Left ventricle myocardium superior (tissue), 1 donor: ENCODE measurements at regions not wholly inside any gene's neighbourhood (a gene's known extent, or its start where the extent isn't known, plus 50 kb on each side); places are given as distances from the start of the nearest gene placed in this dataset.

ENCODE experiments used
- ATAC-seq: fragments of 200-7000 bp; cut with Tn5 transposase; one replicate; pipeline ENCODE4 v1.9.1; 2020; ENCODE audit warnings: mild to moderate bottlenecking, moderate library complexity
- DNase-seq: peaks from one replicate; pipeline ENCODE4 v3.0.0-alpha.2; 2020
- intact Hi-C: fragments of 100-400 bp; cut with micrococcal nuclease; formaldehyde crosslinking; loops from one replicate; pipeline ENCODE4 v1.11.0; 2022
- donor health status: DM: no; HTN: yes; CAD: no; lungs with severe emphysema.

GRCh38 chr4:152166567-152166966 is 369.3 kb downstream of the FBXW7 start:
- no peak for ATAC-seq
- intact Hi-C loops: no loop called here
- DNase-seq: no peak

GRCh38 chr4:152165846-152166245 is 370.0 kb downstream of the FBXW7 start:
- DNase-seq (no peak), ATAC-seq (no peak)
- intact Hi-C loops: no loop called here

- intact Hi-C loops: no loop called here
- no peak for DNase-seq
- no peak for ATAC-seq
These were observed 370.7 kb downstream of the FBXW7 start for GRCh38 chr4:152165146-152165545.

- DNase-seq (no peak), ATAC-seq (no peak)
- intact Hi-C loops: no loop called here
These were observed 371.3 kb downstream of the FBXW7 start for GRCh38 chr4:152164561-152164960.

- intact Hi-C loops: no loop called here
- DNase-seq (no peak), ATAC-seq (no peak)
These were observed 373.6 kb downstream of the FBXW7 start for GRCh38 chr4:152162331-152162697.

- intact Hi-C loops: no loop called here
- DNase-seq (no peak), ATAC-seq (peak; percentile 72)
These were observed 374.1 kb downstream of the FBXW7 start for GRCh38 chr4:152161676-152162330.

- intact Hi-C loops: no loop called here
- no peak for ATAC-seq
- DNase-seq: no peak
These were observed 375.6 kb downstream of the FBXW7 start for GRCh38 chr4:152160225-152160800.

GRCh38 chr4:152159773-152160172 is 376.1 kb downstream of the FBXW7 start:
- DNase-seq (no peak), ATAC-seq (peak; percentile 69)
- intact Hi-C loops: no loop called here

- ATAC-seq: no peak
- DNase-seq: no peak
- intact Hi-C loops: no loop called here
These were observed 377.7 kb downstream of the FBXW7 start for GRCh38 chr4:152158225-152158624.

GRCh38 chr4:152157629-152158028 is 378.3 kb downstream of the FBXW7 start:
- ATAC-seq (no peak), DNase-seq (no peak)
- intact Hi-C loops: no loop called here

- ATAC-seq (peak; percentile 89), DNase-seq (peak; percentile 77)
- intact Hi-C loops: no loop called here
These were observed 379.4 kb downstream of the FBXW7 start for GRCh38 chr4:152156442-152156841.

- no peak for ATAC-seq
- no peak for DNase-seq
- intact Hi-C loops: no loop called here
These were observed 380.8 kb downstream of the FBXW7 start for GRCh38 chr4:152155070-152155469.

- no peak for DNase-seq
- no peak for ATAC-seq
- intact Hi-C loops: no loop called here
These were observed 381.5 kb downstream of the FBXW7 start for GRCh38 chr4:152154433-152154832.

GRCh38 chr4:152153476-152154270 is 382.2 kb downstream of the FBXW7 start:
- DNase-seq (no peak), ATAC-seq (no peak)
- intact Hi-C loops: no loop called here

- no peak for ATAC-seq
- DNase-seq: no peak
- intact Hi-C loops: no loop called here
These were observed 385.7 kb downstream of the FBXW7 start for GRCh38 chr4:152150214-152150613.

- intact Hi-C loops: no loop called here
- no peak for DNase-seq
- no peak for ATAC-seq
These were observed 386.1 kb downstream of the FBXW7 start for GRCh38 chr4:152149745-152150144.

- no peak for ATAC-seq
- intact Hi-C loops: no loop called here
- DNase-seq: no peak
These were observed 387.2 kb upstream of the GATB start for GRCh38 chr4:152148057-152148456.

GRCh38 chr4:152146244-152146643 is 385.4 kb upstream of the GATB start:
- ATAC-seq (no peak), DNase-seq (no peak)
- intact Hi-C loops: no loop called here

GRCh38 chr4:152143806-152144205 is 383.0 kb upstream of the GATB start:
- intact Hi-C loops: no loop called here
- DNase-seq: no peak
- no peak for ATAC-seq

GRCh38 chr4:152138451-152138850 is 377.6 kb upstream of the GATB start:
- intact Hi-C loops: no loop called here
- no peak for ATAC-seq
- no peak for DNase-seq

- intact Hi-C loops: no loop called here
- no peak for ATAC-seq
- no peak for DNase-seq
These were observed 372.0 kb upstream of the GATB start for GRCh38 chr4:152132776-152133175.
